ENCODE measurements at regions not wholly inside any gene's neighbourhood (a gene's known extent, or its start where the extent isn't known, plus 50 kb on each side); places are given as distances from the start of the nearest gene placed in this dataset.

DNA sequence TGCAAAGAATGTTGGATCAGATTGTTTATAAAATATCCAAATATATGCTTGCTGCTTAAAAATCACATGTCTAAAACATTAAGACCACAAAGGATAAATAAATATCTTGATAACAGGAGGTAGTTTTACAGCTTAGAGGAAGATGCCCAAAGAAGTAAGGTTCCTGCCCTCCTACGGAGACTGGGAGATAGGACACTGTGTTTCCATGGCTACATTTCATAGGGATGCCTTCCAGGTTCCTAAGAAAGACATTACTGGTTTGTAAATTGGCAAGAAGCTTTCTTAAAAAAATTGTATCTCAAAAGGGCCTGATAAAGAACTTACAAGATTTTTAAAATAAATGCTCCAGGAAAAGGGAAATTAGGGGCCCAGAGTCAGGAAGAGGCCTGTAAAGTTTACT is 437.2 kb downstream of the HINT1 start:
- H3K27ac ChIP-seq (ENCODE audit: low read depth in 1 of 2, low read length in 2 of 2) = no peak overlapping the region
- no peaks in the 10 kb centered on the region for H3K79me2 ChIP-seq (ENCODE audit: insufficient read depth, low read length)
- H3K36me3 ChIP-seq (replicated peaks in 1 of 2; ENCODE audit: control insufficient read depth in 1 of 2, insufficient read depth in 2 of 2, low read length in 2 of 2) = no peaks in the 10 kb centered on the region
- WGBS (ENCODE audit: insufficient coverage) = 100% methylated on average over 1 of the region's 1 CpG
- H3K9me3 ChIP-seq (replicated peaks in 1 of 2; ENCODE audit: control insufficient read depth in 1 of 2, insufficient read depth in 1 of 2, low read length in 2 of 2) = peaks cover 8 to 9% of the 10 kb centered on the region in 2 donors
- H3K4me3 ChIP-seq (replicated peaks in 1 of 3; ENCODE audit: low read depth in 2 of 3, low read length in 3 of 3) = no peak overlapping the region
- Mint-ChIP-seq H3K27ac (no peak overlapping the region), H3K36me3 (no peaks in the 10 kb centered on the region), H3K27me3 (ENCODE audit: low read depth in 3 of 3) (no peaks in the 10 kb centered on the region), H3K9me3 (peaks cover 1 to 14% (median 10%) of the 10 kb centered on the region in 7 donors), H3K4me1 (no peaks in the 10 kb centered on the region), H3K4me3 (no peak overlapping the region)
- DNase-seq = no peak
- H4K20me1 ChIP-seq (ENCODE audit: insufficient read depth, low read length) = no peaks in the 10 kb centered on the region
- no peak overlapping the region for H2AFZ ChIP-seq (ENCODE audit: insufficient read depth, low read depth, low read length, poor library complexity, severe bottlenecking)
- no peak overlapping the region for H3K4me2 ChIP-seq (replicated peaks; ENCODE audit: extremely low read depth, low read length, poor library complexity, severe bottlenecking)
- no peaks in the 10 kb centered on the region for H3K27me3 ChIP-seq (ENCODE audit: control insufficient read depth in 2 of 2, insufficient read depth in 2 of 2, low read length in 2 of 2)
- intact Hi-C loops (cut with micrococcal nuclease) = no loop called here
- H3K9ac ChIP-seq (ENCODE audit: insufficient read depth, low read length, poor library complexity, severe bottlenecking) = no peak overlapping the region
- TF ChIP-seq, protein P1, sequence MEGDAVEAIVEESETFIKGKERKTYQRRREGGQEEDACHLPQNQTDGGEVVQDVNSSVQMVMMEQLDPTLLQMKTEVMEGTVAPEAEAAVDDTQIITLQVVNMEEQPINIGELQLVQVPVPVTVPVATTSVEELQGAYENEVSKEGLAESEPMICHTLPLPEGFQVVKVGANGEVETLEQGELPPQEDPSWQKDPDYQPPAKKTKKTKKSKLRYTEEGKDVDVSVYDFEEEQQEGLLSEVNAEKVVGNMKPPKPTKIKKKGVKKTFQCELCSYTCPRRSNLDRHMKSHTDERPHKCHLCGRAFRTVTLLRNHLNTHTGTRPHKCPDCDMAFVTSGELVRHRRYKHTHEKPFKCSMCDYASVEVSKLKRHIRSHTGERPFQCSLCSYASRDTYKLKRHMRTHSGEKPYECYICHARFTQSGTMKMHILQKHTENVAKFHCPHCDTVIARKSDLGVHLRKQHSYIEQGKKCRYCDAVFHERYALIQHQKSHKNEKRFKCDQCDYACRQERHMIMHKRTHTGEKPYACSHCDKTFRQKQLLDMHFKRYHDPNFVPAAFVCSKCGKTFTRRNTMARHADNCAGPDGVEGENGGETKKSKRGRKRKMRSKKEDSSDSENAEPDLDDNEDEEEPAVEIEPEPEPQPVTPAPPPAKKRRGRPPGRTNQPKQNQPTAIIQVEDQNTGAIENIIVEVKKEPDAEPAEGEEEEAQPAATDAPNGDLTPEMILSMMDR (IDR thresholded peaks at IDR 0.05) = no peak
- H3K4me1 ChIP-seq (ENCODE audit: control insufficient read depth in 1 of 2, insufficient read depth in 2 of 2, low read length in 2 of 2) = no peaks in the 10 kb centered on the region

DNA sequence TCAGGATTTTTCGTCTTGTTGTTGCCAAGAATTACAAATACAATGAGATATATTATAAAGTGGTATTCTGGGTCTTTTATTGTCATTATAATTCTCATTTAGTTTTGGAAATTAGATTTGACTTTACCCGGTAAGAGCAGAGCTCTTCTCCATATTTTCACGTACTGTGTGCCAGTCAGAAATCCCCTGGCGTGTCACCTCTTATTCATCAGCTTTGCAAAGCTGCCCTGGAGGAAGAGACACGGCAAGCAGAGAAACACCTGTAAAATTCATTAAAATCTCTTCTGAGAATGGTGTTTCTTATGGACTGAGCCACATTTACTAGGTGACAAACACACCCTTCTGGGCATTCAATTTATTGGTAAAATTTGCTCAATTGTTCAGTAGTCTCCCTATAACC is 440.4 kb downstream of the HINT1 start:
- no CpG with 5 or more reads among the region's 5 CpGs for WGBS (ENCODE audit: insufficient coverage)
- no peak overlapping the region for H3K9ac ChIP-seq (ENCODE audit: insufficient read depth, low read length, poor library complexity, severe bottlenecking)
- H3K79me2 ChIP-seq (ENCODE audit: insufficient read depth, low read length) = no peaks in the 10 kb centered on the region
- H3K4me1 ChIP-seq (ENCODE audit: control insufficient read depth in 1 of 2, insufficient read depth in 2 of 2, low read length in 2 of 2) = no peaks in the 10 kb centered on the region
- H3K27ac ChIP-seq (ENCODE audit: low read depth in 1 of 2, low read length in 2 of 2) = no peak overlapping the region
- H3K4me3 ChIP-seq (replicated peaks in 1 of 3; ENCODE audit: low read depth in 2 of 3, low read length in 3 of 3) = no peak overlapping the region
- no peak overlapping the region for H2AFZ ChIP-seq (ENCODE audit: insufficient read depth, low read depth, low read length, poor library complexity, severe bottlenecking)
- H3K36me3 ChIP-seq (replicated peaks in 1 of 2; ENCODE audit: control insufficient read depth in 1 of 2, insufficient read depth in 2 of 2, low read length in 2 of 2) = no peaks in the 10 kb centered on the region
- H4K20me1 ChIP-seq (ENCODE audit: insufficient read depth, low read length) = no peaks in the 10 kb centered on the region
- H3K27me3 ChIP-seq (ENCODE audit: control insufficient read depth in 2 of 2, insufficient read depth in 2 of 2, low read length in 2 of 2) = no peaks in the 10 kb centered on the region
- no peak overlapping the region for H3K4me3 Mint-ChIP-seq
- H3K4me1 Mint-ChIP-seq = no peaks in the 10 kb centered on the region
- peaks cover 0 to 2% (median 0%) of the 10 kb centered on the region in 7 donors for H3K9me3 Mint-ChIP-seq
- H3K4me2 ChIP-seq (replicated peaks; ENCODE audit: extremely low read depth, low read length, poor library complexity, severe bottlenecking) = no peak overlapping the region
- no peak overlapping the region for H3K27ac Mint-ChIP-seq
- TF ChIP-seq, protein P1 (IDR thresholded peaks at IDR 0.05) = no peak
- intact Hi-C loops (cut with micrococcal nuclease) = no loop called here
- H3K36me3 Mint-ChIP-seq = no peaks in the 10 kb centered on the region
- H3K27me3 Mint-ChIP-seq (ENCODE audit: low read depth in 3 of 3) = peaks cover 0 to 2% (median 0%) of the 10 kb centered on the region in 3 donors
- no peaks in the 10 kb centered on the region for H3K9me3 ChIP-seq (replicated peaks in 1 of 2; ENCODE audit: control insufficient read depth in 1 of 2, insufficient read depth in 1 of 2, low read length in 2 of 2)
- DNase-seq = no peak
